NT2/D1 (cell line): ENCODE measurements at regions not wholly inside any gene's neighbourhood (a gene's known extent, or its start where the extent isn't known, plus 50 kb on each side); places are given as distances from the start of the nearest gene placed in this dataset.

Experiments used
- DNase-seq: peaks from one replicate; pipeline ENCODE4 v3.0.0-alpha.2; 2011; ENCODE audit warnings: low read depth, low spot score
- H3K27me3 ChIP-seq: 2 replicates; pipeline ENCODE4 v1.6.0; 2011; ENCODE audit warnings: mild to moderate bottlenecking; ENCODE audit not compliant: insufficient read length, insufficient read depth
- H3K36me3 ChIP-seq: 2 replicates; pipeline ENCODE4 v1.6.1; 2011; ENCODE audit warnings: mild to moderate bottlenecking, low read length, mixed read lengths; ENCODE audit not compliant: insufficient read depth, insufficient read length
- H3K4me1 ChIP-seq: 2 replicates; pipeline ENCODE4 v1.5.1; 2011; ENCODE audit not compliant: insufficient read depth, insufficient read length
- H3K4me3 ChIP-seq: 2 replicates; pipeline ENCODE4 v1.5.1; 2011; ENCODE audit warnings: low read depth; ENCODE audit not compliant: insufficient read length
- H3K9ac ChIP-seq: 2 replicates; pipeline ENCODE4 v1.6.0; 2011; ENCODE audit warnings: low read depth; ENCODE audit not compliant: insufficient read length
- H3K9me3 ChIP-seq: 2 replicates; pipeline ENCODE4 v1.5.1; 2011; ENCODE audit warnings: mild to moderate bottlenecking, low read length; ENCODE audit not compliant: insufficient read depth
- SUZ12 ChIP-seq: IDR thresholded peaks from 2 replicates; pipeline ENCODE4 v1.6.1; 2011; ENCODE audit not compliant: insufficient read length, insufficient read depth; ENCODE audit errors: extremely low read depth
- YY1 ChIP-seq: IDR thresholded peaks from 2 replicates; pipeline ENCODE4 v1.6.1; 2011; ENCODE audit not compliant: insufficient read length, insufficient read depth
- ZNF274 ChIP-seq: IDR thresholded peaks from 2 replicates; pipeline ENCODE4 v1.6.1; 2011; ENCODE audit warnings: mild to moderate bottlenecking, low read depth, low read length

GRCh38 chr2:181273986-181274385, 183.2 kb upstream of the ITGA4 start:
- no peak for DNase-seq
- Histone ChIP-seq H3K9ac (no peak overlapping the region), H3K4me1 (no peaks in the 10 kb centered on the region), H3K36me3 (no peaks in the 10 kb centered on the region), H3K9me3 (no peaks in the 10 kb centered on the region), H3K27me3 (no peaks in the 10 kb centered on the region), H3K4me3 (no peak overlapping the region)
- TF ChIP-seq YY1 = no peak
- TF ChIP-seq SUZ12 = no peak
- no peak for TF ChIP-seq ZNF274

DNA sequence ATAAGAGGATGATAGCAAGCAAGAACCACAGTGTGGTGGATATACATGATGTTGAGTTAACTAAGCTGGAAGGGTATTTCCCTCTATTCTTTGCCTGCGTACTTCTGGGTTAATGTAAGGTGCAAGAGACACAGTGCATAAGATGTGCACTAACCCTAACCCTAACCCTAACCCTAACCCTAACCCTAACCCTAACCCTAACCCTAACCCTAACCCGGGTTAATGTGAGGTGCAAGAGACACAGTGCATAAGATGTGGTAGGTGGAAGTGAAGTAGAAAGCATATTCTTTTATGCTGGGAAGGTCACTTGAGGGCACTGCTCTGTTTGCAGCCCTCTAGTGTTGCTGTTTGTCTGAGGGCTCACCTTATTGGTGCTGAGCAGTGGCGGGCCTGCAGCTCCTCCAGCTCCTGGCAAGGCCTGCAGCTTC, 181.5 kb upstream of the ITGA4 start:
- TF ChIP-seq SUZ12 (no peak), ZNF274 (no peak), YY1 (no peak)
- H3K36me3 ChIP-seq = no peaks in the 10 kb centered on the region
- H3K4me3 ChIP-seq = no peak overlapping the region
- no peak for DNase-seq
- H3K4me1 ChIP-seq = no peaks in the 10 kb centered on the region
- H3K9me3 ChIP-seq = no peaks in the 10 kb centered on the region
- no peak overlapping the region for H3K9ac ChIP-seq
- no peaks in the 10 kb centered on the region for H3K27me3 ChIP-seq

DNA sequence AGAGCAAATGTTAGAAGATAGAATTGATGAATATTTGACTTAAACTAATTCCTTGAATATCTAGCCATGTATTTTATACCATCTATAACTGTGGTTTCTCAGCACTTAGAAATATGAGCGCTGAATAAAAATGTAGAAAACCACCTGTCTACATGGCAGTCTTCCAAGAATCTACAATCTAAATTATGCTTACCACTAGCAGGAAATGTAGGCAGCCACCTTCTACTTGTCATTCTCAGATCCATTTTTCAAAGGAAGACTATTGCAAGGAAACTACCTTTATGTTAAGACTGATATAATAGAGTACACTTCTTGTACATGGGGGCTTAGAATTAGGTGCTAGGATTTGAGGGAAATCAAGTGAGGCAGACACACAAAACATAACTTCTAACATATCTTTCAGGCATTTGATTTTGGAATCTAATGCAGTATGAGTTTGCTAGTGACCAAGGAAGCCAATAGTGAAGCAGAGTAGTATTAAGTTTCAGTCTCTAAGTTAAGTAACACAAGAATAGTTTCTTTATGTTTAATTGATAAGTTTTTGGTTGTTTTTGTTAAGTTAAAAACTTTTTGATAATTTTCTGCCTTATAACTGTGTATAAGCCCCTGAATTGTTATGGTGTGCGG, 175.9 kb upstream of the ITGA4 start:
- TF ChIP-seq SUZ12 = no peak
- TF ChIP-seq YY1 = no peak
- no peak overlapping the region for H3K9ac ChIP-seq
- H3K4me1 ChIP-seq = no peaks in the 10 kb centered on the region
- no peaks in the 10 kb centered on the region for H3K27me3 ChIP-seq
- no peak for DNase-seq
- H3K4me3 ChIP-seq = no peak overlapping the region
- H3K36me3 ChIP-seq = no peaks in the 10 kb centered on the region
- no peaks in the 10 kb centered on the region for H3K9me3 ChIP-seq

DNA sequence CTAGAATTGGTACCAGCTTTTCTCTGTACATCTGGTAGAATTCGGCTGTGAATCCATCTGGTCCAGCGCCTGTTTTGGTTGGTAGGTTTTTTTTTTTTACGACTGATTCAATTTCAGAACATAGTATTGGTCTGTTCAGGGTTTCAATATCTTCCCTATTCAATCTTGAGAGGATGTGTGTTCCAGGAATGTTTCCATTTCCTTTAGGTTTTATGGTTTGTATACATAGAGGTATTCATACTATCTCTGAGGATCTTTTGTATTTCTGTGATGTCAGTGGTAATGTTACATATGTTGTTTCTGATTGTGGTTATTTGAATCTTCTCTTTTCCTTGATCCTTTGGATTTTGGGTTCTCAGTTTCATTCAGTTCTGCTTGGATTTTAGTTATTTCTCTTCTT, 172.1 kb upstream of the ITGA4 start:
- Histone ChIP-seq H3K4me1 (no peaks in the 10 kb centered on the region), H3K36me3 (no peaks in the 10 kb centered on the region), H3K27me3 (no peaks in the 10 kb centered on the region), H3K9ac (no peak overlapping the region), H3K9me3 (no peaks in the 10 kb centered on the region), H3K4me3 (no peak overlapping the region)
- no peak for TF ChIP-seq ZNF274
- TF ChIP-seq YY1 = no peak
- no peak for TF ChIP-seq SUZ12
- DNase-seq = no peak

GRCh38 chr2:181289698-181290097, 167.5 kb upstream of the ITGA4 start:
- TF ChIP-seq SUZ12 (no peak), YY1 (no peak), ZNF274 (no peak)
- H3K4me1 ChIP-seq = no peaks in the 10 kb centered on the region
- H3K27me3 ChIP-seq = no peaks in the 10 kb centered on the region
- DNase-seq = no peak
- no peaks in the 10 kb centered on the region for H3K9me3 ChIP-seq
- H3K36me3 ChIP-seq = no peaks in the 10 kb centered on the region
- no peak overlapping the region for H3K9ac ChIP-seq
- no peak overlapping the region for H3K4me3 ChIP-seq

DNA sequence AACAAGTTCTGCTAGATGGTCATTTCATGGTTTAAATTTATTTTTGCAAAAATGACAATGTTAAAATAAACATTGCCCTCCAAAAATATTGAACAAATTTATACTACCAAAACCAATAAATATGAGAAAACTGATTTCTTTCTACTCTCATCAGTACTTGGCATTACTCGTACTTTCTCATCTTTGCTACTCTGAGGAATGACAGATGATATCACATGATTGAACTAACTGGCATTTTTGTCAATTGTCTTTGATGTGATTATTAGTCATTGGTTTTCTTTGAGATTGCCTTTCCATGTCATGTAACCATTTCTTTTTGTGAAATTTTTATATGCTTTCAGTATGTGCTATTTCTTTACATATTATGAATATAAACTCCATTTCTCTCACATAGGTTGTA, 167.0 kb upstream of the ITGA4 start:
- TF ChIP-seq ZNF274 (no peak), YY1 (no peak), SUZ12 (no peak)
- no peak for DNase-seq
- Histone ChIP-seq H3K27me3 (no peaks in the 10 kb centered on the region), H3K4me3 (no peak overlapping the region), H3K36me3 (no peaks in the 10 kb centered on the region), H3K9me3 (no peaks in the 10 kb centered on the region), H3K4me1 (no peaks in the 10 kb centered on the region), H3K9ac (no peak overlapping the region)

DNA sequence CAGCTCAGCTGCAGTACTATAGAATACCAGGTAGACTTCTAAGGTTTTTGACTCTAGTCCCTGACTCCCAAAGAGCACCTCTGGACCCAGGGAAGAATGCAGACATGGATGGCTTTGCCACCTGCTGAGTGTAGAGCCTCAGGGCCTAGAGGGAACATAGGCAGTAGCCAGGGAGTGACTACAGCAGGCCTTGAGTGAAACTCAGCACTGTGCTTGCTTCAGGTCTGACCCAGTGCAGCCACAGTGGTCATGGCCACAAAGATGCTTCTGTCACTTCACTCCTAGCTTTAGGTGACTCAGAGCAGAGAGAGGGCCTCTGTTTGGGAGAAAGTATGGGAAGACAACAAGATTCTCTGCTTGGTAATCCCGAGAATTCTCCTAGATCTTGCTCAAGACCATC, 162.2 kb upstream of the ITGA4 start:
- no peak for DNase-seq
- H3K9me3 ChIP-seq = no peaks in the 10 kb centered on the region
- no peaks in the 10 kb centered on the region for H3K4me1 ChIP-seq
- no peaks in the 10 kb centered on the region for H3K36me3 ChIP-seq
- H3K27me3 ChIP-seq = no peaks in the 10 kb centered on the region
- no peak overlapping the region for H3K4me3 ChIP-seq
- H3K9ac ChIP-seq = no peak overlapping the region
- TF ChIP-seq SUZ12 = no peak
- TF ChIP-seq YY1 = no peak
- TF ChIP-seq ZNF274 = no peak
